ENCODE measurements at regions not wholly inside any gene's neighbourhood (a gene's known extent, or its start where the extent isn't known, plus 50 kb on each side); places are given as distances from the start of the nearest gene placed in this dataset.
"Not testable (repeated sequence)": the region's sequence is repeated elsewhere in the genome, so short reads cannot be mapped to it uniquely, and the experiment has no call there.

DNA sequence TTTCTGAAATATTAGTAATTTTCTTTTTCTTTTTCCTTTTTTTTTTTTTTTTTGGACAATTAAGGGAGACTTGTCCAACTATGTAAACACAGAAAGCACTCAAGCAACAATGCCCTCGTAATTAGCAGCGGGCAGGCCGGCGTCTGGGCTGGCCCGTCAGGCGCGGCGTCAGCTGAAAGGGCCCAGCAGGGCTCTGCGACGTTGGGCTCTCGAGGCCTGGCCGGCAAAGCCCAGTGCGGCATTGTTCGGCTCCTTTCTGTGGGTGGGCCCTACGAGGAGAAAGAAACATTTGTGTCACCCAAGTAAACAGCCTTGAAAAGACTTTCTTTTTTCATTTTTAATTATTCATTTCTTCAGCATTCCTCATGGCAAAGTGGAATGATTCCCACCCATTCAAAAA is 359.2 kb downstream of the TEX29 start:
- TF ChIP-seq POLR2AphosphoS5, CTCF, EP300 (IDR thresholded peaks at IDR 0.05): not testable (repeated sequence)

Measured in esophagus muscularis mucosa (tissue), 4 donors.